ENCODE measurements at regions not wholly inside any gene's neighbourhood (a gene's known extent, or its start where the extent isn't known, plus 50 kb on each side); places are given as distances from the start of the nearest gene placed in this dataset.

- H3K27ac ChIP-seq: peak overlapping the region in 2 of 4 donors; percentile 62 to 68
- DNase-seq: no peak
- intact Hi-C loops (cut with DNase I; ENCODE audit: low total_unique reads): no loop called here
- H3K9me3 ChIP-seq: no peaks in the 10 kb centered on the region
- no peaks in the 10 kb centered on the region for H3K27me3 ChIP-seq
- peaks cover 0 to 18% (median 6%) of the 10 kb centered on the region in 4 donors for H3K4me1 ChIP-seq
- H3K36me3 ChIP-seq: no peaks in the 10 kb centered on the region
- 100% methylated on average over 2 of the region's 2 CpGs for whole genome bisulfite sequencing, 2 donors (ENCODE audit: low coverage in 1 of 2)
- no peak for TF ChIP-seq CTCF (IDR thresholded peaks at IDR 0.05)
- TF ChIP-seq EP300 (IDR thresholded peaks at IDR 0.05; ENCODE audit: low read depth): no peak
- no peak for TF ChIP-seq POLR2AphosphoS5 (IDR thresholded peaks at IDR 0.05)
- TF ChIP-seq POLR2A (IDR thresholded peaks at IDR 0.05): no peak
- in situ Hi-C loops (cut with MboI; ENCODE audit: low pct_ligation_motif_present in 1 of 4, low pct_unique_long_range_greater_than_20kb in 1 of 4, low sequenced_read_pairs in 3 of 4): no loop called here
- H3K4me3 ChIP-seq: no peak overlapping the region
Measured at GRCh38 chr4:98748609-98749008, 90.2 kb upstream of the TSPAN5 start.

GRCh38 chr4:98747393-98748091 is 89.1 kb upstream of the TSPAN5 start:
- Histone ChIP-seq H3K4me3 (no peak overlapping the region), H3K27me3 (no peaks in the 10 kb centered on the region), H3K9me3 (no peaks in the 10 kb centered on the region), H3K36me3 (no peaks in the 10 kb centered on the region), H3K27ac (peak overlapping the region; percentile 26 to 68 (median 60)), H3K4me1 (peaks cover 0 to 18% (median 6%) of the 10 kb centered on the region in 4 donors)
- in situ Hi-C loops (cut with MboI; ENCODE audit: low pct_ligation_motif_present in 1 of 4, low pct_unique_long_range_greater_than_20kb in 1 of 4, low sequenced_read_pairs in 3 of 4) (no loop called here), intact Hi-C loops (cut with DNase I; ENCODE audit: low total_unique reads) (no loop called here)
- TF ChIP-seq CTCF (IDR thresholded peaks at IDR 0.05): no peak
- no peak for TF ChIP-seq EP300 (IDR thresholded peaks at IDR 0.05; ENCODE audit: low read depth)
- TF ChIP-seq POLR2AphosphoS5 (IDR thresholded peaks at IDR 0.05): no peak
- no peak for TF ChIP-seq POLR2A (IDR thresholded peaks at IDR 0.05)
- WGBS, 2 donors (ENCODE audit: low coverage in 1 of 2): 40 to 43% methylated on average over 1 to 7 of the region's 7 CpGs
- peak; percentile 49 for DNase-seq

- DNase-seq: no peak
- Histone ChIP-seq H3K27me3 (no peaks in the 10 kb centered on the region), H3K36me3 (no peaks in the 10 kb centered on the region), H3K9me3 (no peaks in the 10 kb centered on the region), H3K27ac (peak overlapping the region; percentile 26 to 68 (median 60)), H3K4me1 (peaks cover 0 to 18% (median 6%) of the 10 kb centered on the region in 4 donors), H3K4me3 (no peak overlapping the region)
- in situ Hi-C loops (cut with MboI; ENCODE audit: low pct_ligation_motif_present in 1 of 4, low pct_unique_long_range_greater_than_20kb in 1 of 4, low sequenced_read_pairs in 3 of 4): no loop called here
- WGBS, 2 donors (ENCODE audit: low coverage in 1 of 2): 60% methylated on average over 4 of the region's 4 CpGs; no CpG with 5 or more reads in 1 of the 2 donors
- intact Hi-C loops (cut with DNase I; ENCODE audit: low total_unique reads): no loop called here
- no peak for TF ChIP-seq POLR2A (IDR thresholded peaks at IDR 0.05)
- TF ChIP-seq CTCF (IDR thresholded peaks at IDR 0.05): no peak
- TF ChIP-seq EP300 (IDR thresholded peaks at IDR 0.05; ENCODE audit: low read depth): no peak
- TF ChIP-seq POLR2AphosphoS5 (IDR thresholded peaks at IDR 0.05): no peak
Measured at GRCh38 chr4:98746936-98747335, 88.5 kb upstream of the TSPAN5 start.

- Histone ChIP-seq H3K9me3 (no peaks in the 10 kb centered on the region), H3K4me1 (peaks cover 0 to 18% (median 6%) of the 10 kb centered on the region in 4 donors), H3K36me3 (no peaks in the 10 kb centered on the region), H3K27ac (peak overlapping the region; percentile 26 to 68 (median 60)), H3K4me3 (no peak overlapping the region), H3K27me3 (no peaks in the 10 kb centered on the region)
- intact Hi-C loops (cut with DNase I; ENCODE audit: low total_unique reads) (no loop called here), in situ Hi-C loops (cut with MboI; ENCODE audit: low pct_ligation_motif_present in 1 of 4, low pct_unique_long_range_greater_than_20kb in 1 of 4, low sequenced_read_pairs in 3 of 4) (no loop called here)
- TF ChIP-seq POLR2AphosphoS5 (IDR thresholded peaks at IDR 0.05): no peak
- TF ChIP-seq EP300 (IDR thresholded peaks at IDR 0.05; ENCODE audit: low read depth): no peak
- TF ChIP-seq CTCF (IDR thresholded peaks at IDR 0.05): no peak
- TF ChIP-seq POLR2A (IDR thresholded peaks at IDR 0.05): no peak
- peak; percentile 13 for DNase-seq
- 33% methylated on average over 1 of the region's 1 CpG; no CpG with 5 or more reads in 1 of the 2 donors for WGBS, 2 donors (ENCODE audit: low coverage in 1 of 2)
Measured at GRCh38 chr4:98746530-98746929, 88.1 kb upstream of the TSPAN5 start.

Measured in transverse colon (tissue), 4 donors.